Endothelial cell (in vitro differentiated cells): ENCODE measurements at regions not wholly inside any gene's neighbourhood (a gene's known extent, or its start where the extent isn't known, plus 50 kb on each side); places are given as distances from the start of the nearest gene placed in this dataset.

Experiments used
- DNase-seq: peaks from one replicate; pipeline ENCODE4 v3.0.0; 2021; ENCODE audit warnings: low spot score
- H3K27ac Mint-ChIP-seq: one replicate; pipeline ENCODE4 v1.8.0; 2021; ENCODE audit warnings: mixed read lengths, inconsistent platforms; ENCODE audit not compliant: unreplicated experiment
- H3K27me3 Mint-ChIP-seq: one replicate; pipeline ENCODE4 v1.8.0; 2021; ENCODE audit warnings: mild to moderate bottlenecking, moderate library complexity, mixed read lengths, inconsistent platforms; ENCODE audit not compliant: unreplicated experiment
- H3K36me3 Mint-ChIP-seq: one replicate; pipeline ENCODE4 v1.8.0; 2021; ENCODE audit warnings: mild to moderate bottlenecking, low read depth, mixed read lengths, inconsistent platforms; ENCODE audit not compliant: unreplicated experiment
- H3K4me1 Mint-ChIP-seq: one replicate; pipeline ENCODE4 v1.8.0; 2021; ENCODE audit warnings: mild to moderate bottlenecking, mixed read lengths, inconsistent platforms; ENCODE audit not compliant: unreplicated experiment
- H3K4me3 Mint-ChIP-seq: one replicate; pipeline ENCODE4 v1.8.0; 2021; ENCODE audit warnings: mild to moderate bottlenecking, mixed read lengths, inconsistent platforms; ENCODE audit not compliant: unreplicated experiment
- H3K9me3 Mint-ChIP-seq: one replicate; pipeline ENCODE4 v1.8.0; 2021; ENCODE audit warnings: mixed read lengths, inconsistent platforms; ENCODE audit not compliant: unreplicated experiment
- TF ChIP-seq, protein P1 (sequence below): fragments of 200-600 bp; sonication (generic); IDR thresholded peaks from one replicate; pipeline ENCODE4 v1.5.0; 2021; ENCODE audit warnings: antibody characterized with exemption; ENCODE audit not compliant: unreplicated experiment

DNA sequence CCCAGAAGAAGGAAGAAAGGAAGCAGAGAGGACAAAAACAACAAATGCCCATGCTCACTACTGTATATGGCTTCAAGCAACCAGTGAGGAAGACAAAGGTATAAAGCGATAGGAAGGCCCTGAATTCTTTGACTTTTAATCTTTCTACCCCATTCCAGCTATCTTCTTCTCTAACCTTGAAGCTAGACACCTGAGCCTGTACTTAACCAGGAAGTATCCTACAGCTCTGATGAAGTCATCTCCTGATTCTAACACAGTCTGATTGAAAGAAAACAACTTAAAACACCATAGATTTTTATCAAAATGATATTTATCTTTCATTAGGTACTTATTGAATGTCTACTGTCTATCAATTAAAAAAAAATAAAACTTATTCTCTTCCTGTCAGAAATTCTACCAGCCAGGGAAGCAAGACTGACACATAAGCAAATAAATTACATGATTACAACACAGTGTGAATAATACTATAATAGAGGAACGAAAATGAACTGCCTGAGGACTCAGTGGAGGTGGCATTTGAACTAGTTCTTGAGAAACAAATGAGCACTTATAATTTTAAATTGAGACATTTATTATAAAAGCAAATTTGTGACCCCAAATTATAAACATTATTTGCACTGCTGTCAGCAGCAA lies 123.3 kb upstream of the ELL2 start:
- Mint-ChIP-seq H3K36me3 (no peaks in the 10 kb centered on the region), H3K27me3 (no peaks in the 10 kb centered on the region), H3K4me3 (no peak overlapping the region), H3K27ac (no peak overlapping the region), H3K9me3 (no peaks in the 10 kb centered on the region), H3K4me1 (peaks cover 13% of the 10 kb centered on the region)
- no peak for DNase-seq
- TF ChIP-seq, protein P1, sequence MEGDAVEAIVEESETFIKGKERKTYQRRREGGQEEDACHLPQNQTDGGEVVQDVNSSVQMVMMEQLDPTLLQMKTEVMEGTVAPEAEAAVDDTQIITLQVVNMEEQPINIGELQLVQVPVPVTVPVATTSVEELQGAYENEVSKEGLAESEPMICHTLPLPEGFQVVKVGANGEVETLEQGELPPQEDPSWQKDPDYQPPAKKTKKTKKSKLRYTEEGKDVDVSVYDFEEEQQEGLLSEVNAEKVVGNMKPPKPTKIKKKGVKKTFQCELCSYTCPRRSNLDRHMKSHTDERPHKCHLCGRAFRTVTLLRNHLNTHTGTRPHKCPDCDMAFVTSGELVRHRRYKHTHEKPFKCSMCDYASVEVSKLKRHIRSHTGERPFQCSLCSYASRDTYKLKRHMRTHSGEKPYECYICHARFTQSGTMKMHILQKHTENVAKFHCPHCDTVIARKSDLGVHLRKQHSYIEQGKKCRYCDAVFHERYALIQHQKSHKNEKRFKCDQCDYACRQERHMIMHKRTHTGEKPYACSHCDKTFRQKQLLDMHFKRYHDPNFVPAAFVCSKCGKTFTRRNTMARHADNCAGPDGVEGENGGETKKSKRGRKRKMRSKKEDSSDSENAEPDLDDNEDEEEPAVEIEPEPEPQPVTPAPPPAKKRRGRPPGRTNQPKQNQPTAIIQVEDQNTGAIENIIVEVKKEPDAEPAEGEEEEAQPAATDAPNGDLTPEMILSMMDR = no peak

DNA sequence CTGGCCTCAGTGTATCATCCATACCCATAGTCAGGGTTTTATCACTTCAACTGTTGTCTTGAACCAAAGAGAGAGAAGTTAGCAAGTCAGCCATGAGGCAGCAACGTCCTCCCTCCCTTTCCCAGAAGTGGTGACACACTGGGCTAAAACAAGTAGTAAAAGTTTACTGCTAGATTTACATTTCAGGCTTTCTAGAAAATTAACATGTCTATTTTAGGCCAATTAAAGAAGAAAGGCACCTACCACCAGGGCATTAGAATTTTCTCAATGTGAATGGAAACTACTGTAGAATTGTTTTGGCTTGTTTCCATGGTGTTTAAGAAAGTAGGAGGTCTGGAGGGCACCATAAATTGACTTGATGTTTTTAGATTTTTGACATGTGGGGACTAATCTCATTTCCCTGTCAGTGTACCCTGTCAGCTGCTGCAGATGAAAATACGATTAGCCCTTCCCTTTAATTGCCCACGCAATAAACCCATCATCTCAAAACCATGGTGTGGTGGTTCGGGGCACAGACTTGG lies 121.8 kb upstream of the ELL2 start:
- Mint-ChIP-seq H3K4me1 (peaks cover 13% of the 10 kb centered on the region), H3K4me3 (no peak overlapping the region), H3K36me3 (no peaks in the 10 kb centered on the region), H3K27me3 (no peaks in the 10 kb centered on the region), H3K27ac (no peak overlapping the region), H3K9me3 (no peaks in the 10 kb centered on the region)
- DNase-seq = no peak
- TF ChIP-seq, protein P1 = no peak

DNA sequence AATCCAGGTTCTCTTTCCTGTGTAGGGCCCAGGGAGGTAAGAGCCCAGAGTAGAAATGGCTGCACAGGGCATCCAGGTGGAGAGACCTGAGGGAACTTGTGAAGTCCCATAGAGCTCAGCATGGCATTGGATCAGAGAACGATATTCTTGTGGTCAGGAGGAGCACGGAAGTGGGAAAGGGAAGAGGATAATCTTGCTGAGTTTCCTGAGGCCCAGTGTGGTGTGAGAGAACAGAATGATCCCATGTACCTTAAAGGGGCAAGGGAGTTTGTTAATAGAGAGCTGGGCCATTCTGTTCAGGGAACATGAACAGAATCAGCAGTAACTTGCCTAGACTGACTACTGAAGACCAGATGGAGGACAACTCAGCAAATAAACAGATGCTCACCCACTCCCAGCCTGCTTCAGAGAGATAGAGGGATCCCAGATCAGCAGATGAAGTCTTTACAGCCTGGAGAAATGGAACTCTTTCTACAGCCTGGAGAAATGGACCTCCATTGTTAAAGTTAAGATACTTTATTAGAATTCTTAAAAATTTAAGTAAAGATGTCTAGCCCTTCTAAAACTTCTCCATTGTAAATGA lies 119.7 kb upstream of the ELL2 start:
- Mint-ChIP-seq H3K27ac (peak overlapping the region; percentile 76), H3K4me1 (peaks cover 23% of the 10 kb centered on the region)
- TF ChIP-seq, protein P1 = no peak

GRCh38 chr5:96080557-96080956 lies 118.9 kb upstream of the ELL2 start:
- no peaks in the 10 kb centered on the region for H3K9me3 Mint-ChIP-seq
- peaks cover 23% of the 10 kb centered on the region for H3K4me1 Mint-ChIP-seq
- no peaks in the 10 kb centered on the region for H3K27me3 Mint-ChIP-seq
- TF ChIP-seq, protein P1 = no peak
- no peaks in the 10 kb centered on the region for H3K36me3 Mint-ChIP-seq
- no peak overlapping the region for H3K27ac Mint-ChIP-seq
- no peak for DNase-seq
- H3K4me3 Mint-ChIP-seq = no peak overlapping the region

More for the DNA sequence above, 119.7 kb upstream of the ELL2 start:
- H3K9me3 Mint-ChIP-seq = no peaks in the 10 kb centered on the region
- H3K4me3 Mint-ChIP-seq = no peak overlapping the region
- H3K27me3 Mint-ChIP-seq = no peaks in the 10 kb centered on the region
- peak; percentile 5 for DNase-seq
- H3K36me3 Mint-ChIP-seq = no peaks in the 10 kb centered on the region

DNA sequence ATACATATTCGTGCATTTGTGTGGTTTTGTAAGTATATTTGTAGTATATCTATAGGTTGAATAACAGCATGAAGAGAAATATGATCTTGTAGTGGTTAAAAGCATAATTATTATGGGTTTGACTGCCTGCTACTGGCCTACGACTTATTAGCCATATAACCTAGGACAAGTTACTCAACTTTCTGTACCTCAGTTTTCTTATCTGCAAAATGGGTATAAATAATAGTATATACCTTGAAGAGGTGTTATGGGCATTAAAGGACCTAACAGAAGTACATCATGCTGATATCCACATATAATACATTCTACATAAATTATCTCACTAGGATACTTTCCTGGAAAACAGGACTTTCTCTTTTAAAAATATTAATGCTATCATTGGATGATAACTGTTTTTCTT lies 118.3 kb upstream of the ELL2 start:
- no peak overlapping the region for H3K27ac Mint-ChIP-seq
- no peaks in the 10 kb centered on the region for H3K36me3 Mint-ChIP-seq
- H3K4me1 Mint-ChIP-seq = peaks cover 28% of the 10 kb centered on the region
- no peak for DNase-seq
- no peaks in the 10 kb centered on the region for H3K9me3 Mint-ChIP-seq
- TF ChIP-seq, protein P1 = no peak
- no peak overlapping the region for H3K4me3 Mint-ChIP-seq
- no peaks in the 10 kb centered on the region for H3K27me3 Mint-ChIP-seq
